ENCODE measurements at regions not wholly inside any gene's neighbourhood (a gene's known extent, or its start where the extent isn't known, plus 50 kb on each side); places are given as distances from the start of the nearest gene placed in this dataset.

DNA sequence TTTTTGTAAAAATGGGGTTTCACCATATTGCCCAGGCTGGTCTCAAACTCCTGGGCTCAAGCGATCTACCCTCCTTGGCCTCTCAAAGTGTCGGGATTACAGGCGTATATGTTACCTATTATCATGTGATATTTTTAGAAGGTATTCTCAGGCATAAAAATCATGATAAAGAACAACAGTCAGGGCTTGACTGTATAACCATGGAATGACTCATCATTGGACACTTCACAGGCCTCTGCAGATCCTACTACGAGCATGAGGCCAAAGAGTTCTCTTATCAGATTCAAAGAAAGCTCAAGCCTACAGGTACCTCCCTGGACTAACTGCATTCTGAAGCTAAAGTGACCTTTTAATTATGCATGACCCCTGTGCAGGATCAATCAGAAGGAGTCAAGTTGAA lies 91.7 kb upstream of the PRICKLE2 start:
- H3K4me3 ChIP-seq (ENCODE audit: low read length): no peak overlapping the region
- TF ChIP-seq, protein P1, sequence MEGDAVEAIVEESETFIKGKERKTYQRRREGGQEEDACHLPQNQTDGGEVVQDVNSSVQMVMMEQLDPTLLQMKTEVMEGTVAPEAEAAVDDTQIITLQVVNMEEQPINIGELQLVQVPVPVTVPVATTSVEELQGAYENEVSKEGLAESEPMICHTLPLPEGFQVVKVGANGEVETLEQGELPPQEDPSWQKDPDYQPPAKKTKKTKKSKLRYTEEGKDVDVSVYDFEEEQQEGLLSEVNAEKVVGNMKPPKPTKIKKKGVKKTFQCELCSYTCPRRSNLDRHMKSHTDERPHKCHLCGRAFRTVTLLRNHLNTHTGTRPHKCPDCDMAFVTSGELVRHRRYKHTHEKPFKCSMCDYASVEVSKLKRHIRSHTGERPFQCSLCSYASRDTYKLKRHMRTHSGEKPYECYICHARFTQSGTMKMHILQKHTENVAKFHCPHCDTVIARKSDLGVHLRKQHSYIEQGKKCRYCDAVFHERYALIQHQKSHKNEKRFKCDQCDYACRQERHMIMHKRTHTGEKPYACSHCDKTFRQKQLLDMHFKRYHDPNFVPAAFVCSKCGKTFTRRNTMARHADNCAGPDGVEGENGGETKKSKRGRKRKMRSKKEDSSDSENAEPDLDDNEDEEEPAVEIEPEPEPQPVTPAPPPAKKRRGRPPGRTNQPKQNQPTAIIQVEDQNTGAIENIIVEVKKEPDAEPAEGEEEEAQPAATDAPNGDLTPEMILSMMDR (conservative IDR thresholded peaks at IDR 0.05; ENCODE audit: low read length): no peak
- DNase-seq (ENCODE audit: low read depth): no peak

DNA sequence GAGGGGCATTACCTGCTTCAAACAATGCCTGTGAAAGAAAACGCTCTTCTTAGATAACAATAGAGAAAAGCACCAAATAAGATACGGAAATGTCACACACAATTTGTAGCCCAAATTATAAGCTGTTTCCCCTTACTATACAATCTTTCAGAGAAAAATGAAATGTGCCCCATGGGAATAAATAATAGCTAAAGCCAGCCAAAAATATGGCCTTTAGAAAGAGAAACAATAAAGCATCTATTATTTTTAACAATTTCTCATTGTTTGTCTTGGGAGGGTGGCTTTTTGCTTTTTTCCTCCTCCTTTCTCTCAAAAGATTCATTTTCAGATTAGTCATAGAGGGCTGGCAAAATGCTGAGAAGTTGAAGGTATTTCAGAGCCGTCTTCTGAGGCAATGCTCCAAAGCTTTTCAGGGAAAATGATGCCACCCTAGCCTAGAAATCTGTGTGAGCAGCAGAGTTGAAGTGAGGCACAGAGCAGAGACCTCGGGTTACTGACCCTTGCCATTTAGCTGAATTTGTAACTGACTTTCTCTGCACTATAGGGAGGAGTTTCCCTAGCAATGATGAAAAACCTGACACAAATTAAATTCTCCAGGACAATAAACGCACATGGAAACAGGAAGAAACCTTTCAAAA lies 86.3 kb upstream of the PRICKLE2 start:
- peak; percentile 54 for DNase-seq (ENCODE audit: low read depth)
- TF ChIP-seq, protein P1 (conservative IDR thresholded peaks at IDR 0.05; ENCODE audit: low read length): no peak
- no peak overlapping the region for H3K4me3 ChIP-seq (ENCODE audit: low read length)

DNA sequence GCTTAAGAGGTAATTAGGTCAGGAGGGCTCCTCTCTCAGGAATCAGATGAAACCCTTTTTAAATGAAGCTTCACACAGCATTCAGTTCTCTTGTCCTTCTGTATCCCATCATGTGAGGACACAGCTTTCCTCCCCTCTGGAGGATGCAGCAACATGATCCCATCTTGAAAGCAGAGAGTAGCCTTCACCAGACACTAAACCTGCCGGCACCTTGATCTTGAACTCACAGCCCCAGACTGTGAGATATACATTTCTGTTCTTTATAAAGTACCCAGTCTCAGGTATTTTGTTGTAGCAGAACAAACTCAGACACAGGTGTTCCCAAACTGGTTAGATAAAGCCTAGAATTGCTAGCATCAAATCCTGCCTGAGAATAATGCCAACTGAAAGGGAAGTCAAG lies 83.7 kb upstream of the PRICKLE2 start:
- DNase-seq (ENCODE audit: low read depth): no peak
- H3K4me3 ChIP-seq (ENCODE audit: low read length): no peak overlapping the region
- TF ChIP-seq, protein P1 (conservative IDR thresholded peaks at IDR 0.05; ENCODE audit: low read length): no peak

DNA sequence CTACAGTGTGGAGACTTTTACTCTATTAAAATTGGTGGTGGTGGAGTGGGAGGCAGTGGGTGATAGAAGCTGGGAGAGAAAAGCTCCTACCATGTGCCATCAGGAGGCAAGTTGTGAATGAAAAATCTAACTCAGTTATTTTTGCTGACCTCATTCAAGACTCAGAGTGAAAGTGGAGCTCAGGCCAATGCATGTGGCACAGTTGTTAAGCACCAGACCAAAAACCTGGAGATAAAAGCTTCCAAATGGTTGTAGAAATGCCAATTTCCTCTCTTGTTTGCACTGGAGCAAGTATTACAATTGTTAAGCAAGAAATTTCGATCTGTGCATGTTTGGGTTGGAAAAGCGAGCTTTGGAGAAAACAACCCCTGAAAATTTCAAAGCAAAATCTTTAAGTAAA lies 81.5 kb upstream of the PRICKLE2 start:
- DNase-seq (ENCODE audit: low read depth): peak; percentile 79
- TF ChIP-seq, protein P1 (conservative IDR thresholded peaks at IDR 0.05; ENCODE audit: low read length): no peak
- H3K4me3 ChIP-seq (ENCODE audit: low read length): no peak overlapping the region

DNA sequence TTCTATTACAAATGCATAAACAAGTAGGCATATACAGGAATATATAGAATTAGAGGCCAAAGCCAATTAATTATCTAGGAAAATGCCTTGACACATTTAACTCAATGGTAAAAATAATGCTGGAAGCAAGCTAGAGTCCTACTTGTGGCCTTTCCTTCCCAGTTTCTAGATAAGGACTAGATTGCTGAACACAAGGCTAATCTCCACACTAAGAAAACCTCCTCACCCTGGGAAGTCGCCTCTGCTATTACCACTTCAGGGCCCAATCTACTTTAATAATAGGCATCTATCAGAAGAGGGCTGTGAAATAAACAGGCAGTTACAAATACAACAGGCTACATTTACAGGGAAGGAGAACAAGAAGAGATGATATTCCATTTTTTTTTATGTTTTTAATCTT lies 80.5 kb upstream of the PRICKLE2 start:
- no peak for DNase-seq (ENCODE audit: low read depth)
- no peak overlapping the region for H3K4me3 ChIP-seq (ENCODE audit: low read length)
- TF ChIP-seq, protein P1 (conservative IDR thresholded peaks at IDR 0.05; ENCODE audit: low read length): no peak

DNA sequence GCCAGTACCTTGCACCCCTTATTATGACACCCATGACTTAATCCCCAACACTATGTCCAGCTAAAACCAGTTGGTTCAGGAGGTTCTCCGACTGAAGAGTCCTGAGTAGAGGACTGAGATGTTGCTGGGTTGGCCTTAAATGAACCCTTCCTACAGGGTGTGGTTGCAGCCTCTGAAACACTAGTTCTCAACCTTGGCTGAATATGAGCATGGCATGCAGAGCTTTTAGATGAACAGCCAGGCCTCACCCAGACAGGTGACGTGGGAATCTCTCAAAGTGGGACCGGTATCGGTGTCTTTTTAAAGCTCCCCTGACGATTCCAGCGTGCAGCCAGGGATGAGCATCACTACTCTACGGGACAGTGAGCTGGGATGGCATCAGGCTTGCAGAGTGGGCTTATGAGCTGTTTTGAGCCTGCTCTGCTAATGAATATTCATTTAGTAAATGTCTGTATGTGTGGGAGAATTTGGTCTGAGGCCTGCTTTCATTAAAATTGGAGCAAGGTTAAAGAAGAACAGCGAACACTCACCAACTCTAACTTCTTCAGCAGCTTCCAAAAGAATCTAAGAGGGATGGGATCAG lies 79.7 kb upstream of the PRICKLE2 start:
- no peak for DNase-seq (ENCODE audit: low read depth)
- TF ChIP-seq, protein P1 (conservative IDR thresholded peaks at IDR 0.05; ENCODE audit: low read length): no peak
- no peak overlapping the region for H3K4me3 ChIP-seq (ENCODE audit: low read length)

DNA sequence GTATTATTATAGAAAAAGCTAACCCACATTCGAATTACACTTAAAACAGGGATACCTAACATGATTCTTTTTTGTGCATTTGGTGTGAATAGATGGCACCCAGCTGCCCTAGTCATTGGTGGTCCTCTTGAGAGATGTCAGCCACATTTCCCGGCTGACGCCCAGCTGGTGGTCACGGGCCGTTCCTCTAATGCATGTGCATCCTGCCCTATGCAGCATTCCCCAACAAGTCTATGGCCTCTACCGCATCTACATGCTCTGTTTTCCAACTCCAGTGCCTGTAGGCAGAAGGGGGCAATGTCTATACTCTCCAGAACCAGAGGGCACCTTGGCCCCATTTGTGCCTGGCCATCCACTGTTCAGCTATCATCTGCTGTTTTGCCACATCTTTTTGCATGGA lies 78.6 kb upstream of the PRICKLE2 start:
- no peak for DNase-seq (ENCODE audit: low read depth)
- TF ChIP-seq, protein P1 (conservative IDR thresholded peaks at IDR 0.05; ENCODE audit: low read length): no peak

More for the DNA sequence above, 78.6 kb upstream of the PRICKLE2 start:
- H3K4me3 ChIP-seq (ENCODE audit: low read length): no peak overlapping the region
